ENCODE measurements at regions not wholly inside any gene's neighbourhood (a gene's known extent, or its start where the extent isn't known, plus 50 kb on each side); places are given as distances from the start of the nearest gene placed in this dataset.

- intact Hi-C loops (cut with DNase I): no loop called here
- Histone ChIP-seq H3K9ac (ENCODE audit: low read length in 3 of 3) (no peak overlapping the region), H3K27ac (ENCODE audit: low read depth in 2 of 2, low read length in 2 of 2) (no peak overlapping the region), H3K27me3 (ENCODE audit: control insufficient read depth, insufficient read depth, low read length) (no peaks in the 10 kb centered on the region), H3K36me3 (ENCODE audit: control insufficient read depth in 2 of 3, insufficient read depth in 3 of 3, low read length in 3 of 3) (no peaks in the 10 kb centered on the region), H3K9me3 (ENCODE audit: control insufficient read depth in 2 of 3, insufficient read depth in 1 of 3, low read length in 3 of 3) (no peaks in the 10 kb centered on the region), H3K4me1 (ENCODE audit: control insufficient read depth in 2 of 3, insufficient read depth in 2 of 3, low read depth in 1 of 3, low read length in 3 of 3) (no peaks in the 10 kb centered on the region), H3K4me3 (ENCODE audit: low read length in 3 of 3) (no peak overlapping the region)
- FAIRE-seq (no peak), DNase-seq (no peak)
- TF ChIP-seq CTCF (IDR thresholded peaks at IDR 0.05; ENCODE audit: borderline replicate concordance, extremely low read depth, insufficient read depth): no peak
These were observed 89.2 kb upstream of the REG3A start for GRCh38 chr2:79248776-79249175.

DNA sequence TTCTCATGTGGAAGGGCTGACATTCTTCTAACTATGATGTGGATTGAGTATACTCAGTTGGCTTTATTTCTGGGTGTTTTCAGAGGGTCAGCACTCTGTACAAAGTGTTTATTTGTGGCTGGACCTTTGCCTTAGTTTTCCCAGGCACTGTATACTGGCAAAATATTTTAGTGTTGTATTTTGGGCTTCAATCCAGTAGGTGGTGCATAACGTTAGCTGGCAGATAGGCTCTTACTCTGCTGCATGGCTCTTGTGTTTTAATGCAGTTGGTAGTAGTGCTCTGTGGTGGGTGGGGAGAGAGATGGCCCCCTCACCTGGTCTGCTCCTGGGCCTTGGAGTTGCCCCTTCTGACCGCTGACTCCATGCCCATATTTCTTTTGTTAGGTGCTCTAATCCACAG lies 75.6 kb upstream of the REG3A start:
- Histone ChIP-seq H3K9ac (ENCODE audit: low read length in 3 of 3) (no peak overlapping the region), H3K9me3 (ENCODE audit: control insufficient read depth in 2 of 3, insufficient read depth in 1 of 3, low read length in 3 of 3) (no peaks in the 10 kb centered on the region), H3K4me1 (ENCODE audit: control insufficient read depth in 2 of 3, insufficient read depth in 2 of 3, low read depth in 1 of 3, low read length in 3 of 3) (no peaks in the 10 kb centered on the region), H3K4me3 (ENCODE audit: low read length in 3 of 3) (no peak overlapping the region), H3K27ac (ENCODE audit: low read depth in 2 of 2, low read length in 2 of 2) (no peak overlapping the region), H3K27me3 (ENCODE audit: control insufficient read depth, insufficient read depth, low read length) (no peaks in the 10 kb centered on the region), H3K36me3 (ENCODE audit: control insufficient read depth in 2 of 3, insufficient read depth in 3 of 3, low read length in 3 of 3) (no peaks in the 10 kb centered on the region)
- no peak for TF ChIP-seq CTCF (IDR thresholded peaks at IDR 0.05; ENCODE audit: borderline replicate concordance, extremely low read depth, insufficient read depth)
- DNase-seq (no peak), FAIRE-seq (no peak)
- intact Hi-C loops (cut with DNase I): no loop called here

- Histone ChIP-seq H3K9ac (ENCODE audit: low read length in 3 of 3) (no peak overlapping the region), H3K4me1 (ENCODE audit: control insufficient read depth in 2 of 3, insufficient read depth in 2 of 3, low read depth in 1 of 3, low read length in 3 of 3) (no peaks in the 10 kb centered on the region), H3K9me3 (ENCODE audit: control insufficient read depth in 2 of 3, insufficient read depth in 1 of 3, low read length in 3 of 3) (no peaks in the 10 kb centered on the region), H3K27ac (ENCODE audit: low read depth in 2 of 2, low read length in 2 of 2) (no peak overlapping the region), H3K36me3 (ENCODE audit: control insufficient read depth in 2 of 3, insufficient read depth in 3 of 3, low read length in 3 of 3) (no peaks in the 10 kb centered on the region), H3K4me3 (ENCODE audit: low read length in 3 of 3) (no peak overlapping the region), H3K27me3 (ENCODE audit: control insufficient read depth, insufficient read depth, low read length) (no peaks in the 10 kb centered on the region)
- no peak for TF ChIP-seq CTCF (IDR thresholded peaks at IDR 0.05; ENCODE audit: borderline replicate concordance, extremely low read depth, insufficient read depth)
- intact Hi-C loops (cut with DNase I): no loop called here
- FAIRE-seq: no peak
- no peak for DNase-seq
These were observed 64.0 kb upstream of the REG3A start for GRCh38 chr2:79223539-79223938.

DNA sequence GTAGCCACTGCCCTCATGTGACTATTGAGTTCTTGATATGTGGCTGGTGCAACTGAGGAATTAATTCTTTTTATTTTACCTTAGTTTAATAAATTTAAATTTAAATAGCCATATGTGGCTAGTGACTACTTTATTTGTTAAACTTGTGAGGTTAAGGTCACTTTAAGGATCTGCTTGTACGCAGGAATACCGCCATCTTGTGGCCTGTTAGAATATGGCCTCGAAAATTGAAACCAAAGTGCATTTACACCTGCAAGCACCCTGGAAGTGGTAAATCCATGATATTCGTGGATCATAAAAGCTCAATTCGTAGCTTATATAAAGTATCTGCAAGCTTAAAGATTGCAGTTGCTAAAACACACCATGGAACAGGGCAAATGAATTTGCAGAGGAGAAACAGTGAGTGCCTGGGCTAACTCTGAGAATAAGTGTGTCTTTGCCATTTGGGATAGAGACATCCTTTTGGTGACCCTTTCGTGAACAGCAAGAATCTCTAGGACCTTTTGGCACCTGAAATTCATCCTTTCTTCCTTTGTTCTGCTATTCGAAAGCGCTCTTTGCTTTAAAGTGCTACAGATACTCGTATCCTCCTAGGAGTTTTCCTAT lies 59.9 kb upstream of the REG3A start:
- DNase-seq: peak in 3 of 5 donors; percentile 47 to 68 (median 58)
- intact Hi-C loops (cut with DNase I): no loop called here
- H3K9me3 ChIP-seq (ENCODE audit: control insufficient read depth in 2 of 3, insufficient read depth in 1 of 3, low read length in 3 of 3): no peaks in the 10 kb centered on the region
- H3K36me3 ChIP-seq (ENCODE audit: control insufficient read depth in 2 of 3, insufficient read depth in 3 of 3, low read length in 3 of 3): no peaks in the 10 kb centered on the region
- H3K27me3 ChIP-seq (ENCODE audit: control insufficient read depth, insufficient read depth, low read length): no peaks in the 10 kb centered on the region
- H3K27ac ChIP-seq (ENCODE audit: low read depth in 2 of 2, low read length in 2 of 2): no peak overlapping the region
- H3K4me1 ChIP-seq (ENCODE audit: control insufficient read depth in 2 of 3, insufficient read depth in 2 of 3, low read depth in 1 of 3, low read length in 3 of 3): no peaks in the 10 kb centered on the region
- H3K9ac ChIP-seq (ENCODE audit: low read length in 3 of 3): no peak overlapping the region
- TF ChIP-seq CTCF (IDR thresholded peaks at IDR 0.05; ENCODE audit: borderline replicate concordance, extremely low read depth, insufficient read depth): peak; percentile 72
- FAIRE-seq: no peak
- H3K4me3 ChIP-seq (ENCODE audit: low read length in 3 of 3): no peak overlapping the region

Measured in kidney (tissue), 13 donors.